HEK293 (cell line): ENCODE measurements at regions not wholly inside any gene's neighbourhood (a gene's known extent, or its start where the extent isn't known, plus 50 kb on each side); places are given as distances from the start of the nearest gene placed in this dataset.

Experiments
- ZIC2 ChIP-seq: fragments of 450-650 bp; formaldehyde crosslinking; IDR thresholded peaks from 2 replicates; pipeline ENCODE4 v1.5.1; 2016; ENCODE audit warnings: missing biosample characterization, missing genetic modification characterization
- ZNF707 ChIP-seq: fragments of 450-650 bp; formaldehyde crosslinking; IDR thresholded peaks from 2 replicates; pipeline ENCODE4 v1.5.1; 2016; ENCODE audit warnings: missing biosample characterization, missing genetic modification characterization
- ZNF776 ChIP-seq: fragments of 450-650 bp; formaldehyde crosslinking; IDR thresholded peaks from 2 replicates; pipeline ENCODE4 v1.5.0; 2017; ENCODE audit warnings: missing biosample characterization, missing genetic modification characterization, borderline replicate concordance
- TF ChIP-seq, protein P1 (sequence below): fragments of 450-650 bp; formaldehyde crosslinking; IDR thresholded peaks from 2 replicates; pipeline ENCODE4 v1.5.1; 2016; ENCODE audit warnings: missing biosample characterization, missing genetic modification characterization

DNA sequence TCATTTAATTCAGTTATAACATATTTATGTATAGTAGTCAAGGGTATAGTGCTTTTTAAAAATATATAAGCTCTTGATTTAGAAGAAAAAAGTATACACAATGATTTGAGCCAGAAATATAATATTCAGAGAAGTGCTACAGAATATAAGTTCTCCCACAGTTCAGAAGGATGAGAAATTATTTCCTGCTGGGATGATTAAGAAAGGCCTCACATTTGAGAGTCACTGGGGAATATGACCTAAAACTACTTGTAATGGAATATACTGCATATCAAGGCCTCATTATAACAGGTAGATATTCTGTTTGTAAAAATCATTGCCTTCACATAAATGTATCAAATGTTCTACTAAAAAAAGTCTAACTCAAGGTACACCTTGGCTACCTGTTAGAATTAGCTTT lies 203.5 kb downstream of the MBD2 start:
- TF ChIP-seq, protein P1, sequence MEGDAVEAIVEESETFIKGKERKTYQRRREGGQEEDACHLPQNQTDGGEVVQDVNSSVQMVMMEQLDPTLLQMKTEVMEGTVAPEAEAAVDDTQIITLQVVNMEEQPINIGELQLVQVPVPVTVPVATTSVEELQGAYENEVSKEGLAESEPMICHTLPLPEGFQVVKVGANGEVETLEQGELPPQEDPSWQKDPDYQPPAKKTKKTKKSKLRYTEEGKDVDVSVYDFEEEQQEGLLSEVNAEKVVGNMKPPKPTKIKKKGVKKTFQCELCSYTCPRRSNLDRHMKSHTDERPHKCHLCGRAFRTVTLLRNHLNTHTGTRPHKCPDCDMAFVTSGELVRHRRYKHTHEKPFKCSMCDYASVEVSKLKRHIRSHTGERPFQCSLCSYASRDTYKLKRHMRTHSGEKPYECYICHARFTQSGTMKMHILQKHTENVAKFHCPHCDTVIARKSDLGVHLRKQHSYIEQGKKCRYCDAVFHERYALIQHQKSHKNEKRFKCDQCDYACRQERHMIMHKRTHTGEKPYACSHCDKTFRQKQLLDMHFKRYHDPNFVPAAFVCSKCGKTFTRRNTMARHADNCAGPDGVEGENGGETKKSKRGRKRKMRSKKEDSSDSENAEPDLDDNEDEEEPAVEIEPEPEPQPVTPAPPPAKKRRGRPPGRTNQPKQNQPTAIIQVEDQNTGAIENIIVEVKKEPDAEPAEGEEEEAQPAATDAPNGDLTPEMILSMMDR (tag by site-specific recombination): no peak
- TF ChIP-seq ZNF707 (tag by site-specific recombination): no peak
- TF ChIP-seq ZNF776 (tag by site-specific recombination): no peak
- TF ChIP-seq ZIC2 (tag by site-specific recombination): no peak
